CD4-positive, alpha-beta T cell treated with Interleukin-6 for 4 hours (primary cell): ENCODE measurements at regions not wholly inside any gene's neighbourhood (a gene's known extent, or its start where the extent isn't known, plus 50 kb on each side); places are given as distances from the start of the nearest gene placed in this dataset.

Experiments
- DNase-seq: peaks from one replicate; pipeline ENCODE4 v3.0.0-alpha.2; 2020; ENCODE audit warnings: mixed read lengths

DNA sequence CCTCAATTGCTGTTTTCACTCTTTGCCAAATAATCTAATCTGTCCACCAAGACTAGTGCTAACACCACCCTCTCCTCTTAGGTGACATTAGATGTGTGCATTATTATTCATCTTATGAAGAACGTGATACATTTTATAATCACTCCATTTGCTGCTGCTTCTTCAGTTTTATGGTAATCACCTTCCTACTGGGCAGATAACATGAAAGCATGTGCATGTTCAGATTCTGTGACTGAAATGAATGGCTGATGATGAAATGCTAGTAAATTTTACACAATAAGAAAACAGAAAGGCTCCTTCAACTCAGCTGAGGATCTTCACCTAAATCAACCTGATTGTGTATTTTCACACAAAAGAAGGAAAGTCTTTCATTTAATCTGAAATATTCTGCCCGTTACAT, 577.6 kb downstream of the CSNK1G3 start:
- no peak for DNase-seq

DNA sequence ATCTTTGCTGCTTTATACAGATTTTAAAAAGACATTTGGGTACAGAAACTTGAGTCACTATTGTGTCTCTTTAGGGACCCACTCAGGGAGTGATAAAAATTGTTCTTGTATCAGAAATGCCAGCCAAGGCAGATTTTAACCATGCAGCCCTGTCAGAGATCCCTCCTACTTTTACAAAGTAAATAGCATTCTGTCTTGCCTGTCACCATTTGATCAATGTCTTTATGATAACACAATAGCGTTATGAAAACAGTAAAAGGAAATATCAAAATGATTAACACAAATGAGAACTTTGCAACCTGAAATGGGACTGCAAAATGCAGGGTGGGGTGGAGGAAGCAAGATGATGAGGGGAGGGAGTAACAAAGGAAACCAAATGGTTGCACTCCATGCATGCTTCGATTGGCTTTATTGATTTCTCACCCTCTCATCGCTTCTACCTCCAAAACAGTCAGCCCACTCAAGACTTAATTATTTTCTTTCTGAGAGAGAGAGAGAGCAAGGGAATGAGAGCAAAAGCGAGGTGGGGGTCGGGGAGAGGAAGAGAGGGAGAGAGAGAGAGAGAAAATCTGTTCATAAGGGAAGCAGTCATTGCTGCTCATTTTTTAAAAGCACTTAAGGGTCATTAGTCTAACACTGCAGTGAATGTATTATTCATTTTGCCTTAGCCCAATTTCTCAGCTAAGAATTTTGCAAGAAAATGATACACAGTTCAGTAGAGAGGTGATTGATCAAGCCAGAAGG, 576.5 kb downstream of the CSNK1G3 start:
- DNase-seq: no peak

DNA sequence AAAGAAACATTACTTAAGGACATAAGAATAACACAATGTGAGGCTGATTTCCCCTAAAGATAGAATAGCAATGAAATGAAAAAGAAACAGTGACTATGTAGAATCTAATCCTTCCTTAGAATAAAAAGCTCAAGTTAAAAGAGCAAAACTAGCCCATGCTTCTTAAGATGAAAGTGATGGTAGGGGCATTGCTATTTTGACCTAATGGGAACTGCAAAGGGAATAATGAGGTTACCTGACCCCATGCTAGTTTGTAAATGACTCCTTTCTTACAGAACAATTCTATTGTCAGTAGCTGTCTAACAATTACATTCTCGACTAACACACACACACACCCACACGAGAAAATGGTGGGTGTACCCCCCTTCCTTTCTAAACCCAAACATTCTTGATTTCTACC, 575.8 kb downstream of the CSNK1G3 start:
- DNase-seq: no peak

DNA sequence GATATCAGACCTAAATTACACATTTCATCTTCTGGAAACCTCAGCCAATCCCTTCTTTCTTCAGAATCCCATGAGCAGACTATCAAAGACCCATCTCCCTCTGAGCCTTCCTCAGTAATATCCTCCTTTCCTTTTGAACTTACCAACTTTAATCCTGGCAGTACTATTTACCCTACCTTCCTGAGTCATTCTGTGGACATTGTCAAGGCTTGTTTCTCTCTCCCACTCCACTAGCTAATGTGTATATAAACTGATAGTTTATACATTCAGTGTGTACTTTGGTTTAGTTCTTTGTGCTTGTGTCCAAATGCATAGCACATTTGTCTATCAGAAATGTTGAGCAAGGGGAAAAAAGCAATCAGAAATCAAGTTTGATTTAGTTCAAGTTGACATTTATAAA, 568.3 kb downstream of the CSNK1G3 start:
- DNase-seq: no peak

DNA sequence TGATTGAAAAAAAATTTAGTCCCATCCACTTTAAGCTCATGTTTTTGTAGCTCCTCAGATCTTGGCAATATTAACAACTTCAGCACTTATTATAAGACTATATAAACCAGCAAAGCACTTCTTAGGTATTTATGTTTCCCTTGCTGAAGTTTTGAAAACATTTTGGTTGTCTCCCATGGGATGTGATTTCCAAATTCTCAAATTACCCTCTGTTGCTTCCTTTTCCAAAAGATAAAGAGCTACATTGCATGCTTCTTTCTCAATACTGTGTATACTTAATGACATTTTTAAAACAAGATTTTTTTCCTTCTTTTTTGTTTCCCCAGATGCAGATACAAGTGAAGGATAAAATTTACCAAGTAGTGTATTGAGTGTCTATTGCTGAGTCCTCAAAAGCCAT, 567.1 kb downstream of the CSNK1G3 start:
- no peak for DNase-seq

DNA sequence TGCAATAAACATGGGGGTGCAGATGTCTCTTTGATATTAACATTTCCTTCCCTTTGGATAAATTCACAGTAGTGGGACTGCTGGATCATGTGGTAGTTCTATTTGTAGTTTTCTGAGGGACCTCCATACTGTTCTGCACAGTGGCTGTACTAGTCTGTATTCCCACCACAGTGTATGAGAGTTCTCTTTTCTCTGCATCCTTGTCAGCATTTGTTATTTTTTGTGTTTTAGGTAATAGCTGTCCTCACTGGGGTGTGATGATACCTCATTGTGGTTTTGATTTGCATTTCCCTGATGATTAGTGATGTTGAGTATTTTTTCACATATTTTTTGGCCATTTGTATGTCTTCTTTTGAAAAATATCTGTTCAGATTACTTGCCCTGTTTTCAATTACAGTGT, 562.5 kb downstream of the CSNK1G3 start:
- DNase-seq: no peak

DNA sequence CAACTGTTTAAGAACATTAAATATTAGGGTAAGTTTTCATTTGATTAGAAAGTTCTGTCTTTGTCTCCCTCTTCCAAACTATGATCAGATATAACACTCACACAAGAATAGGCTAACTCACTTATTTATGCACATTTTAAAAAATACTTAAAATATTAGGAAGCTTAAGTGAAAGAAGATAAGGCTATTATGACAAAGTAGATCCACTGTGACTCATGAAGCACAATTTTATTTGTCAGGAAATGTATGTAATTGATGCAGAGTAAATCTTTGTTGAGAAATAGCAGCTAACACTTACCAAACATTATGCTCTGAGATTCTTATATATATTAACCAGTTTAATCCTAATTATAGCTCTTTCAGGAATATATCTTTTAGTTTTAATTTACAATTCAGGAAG, 560.6 kb downstream of the CSNK1G3 start:
- DNase-seq: no peak

DNA sequence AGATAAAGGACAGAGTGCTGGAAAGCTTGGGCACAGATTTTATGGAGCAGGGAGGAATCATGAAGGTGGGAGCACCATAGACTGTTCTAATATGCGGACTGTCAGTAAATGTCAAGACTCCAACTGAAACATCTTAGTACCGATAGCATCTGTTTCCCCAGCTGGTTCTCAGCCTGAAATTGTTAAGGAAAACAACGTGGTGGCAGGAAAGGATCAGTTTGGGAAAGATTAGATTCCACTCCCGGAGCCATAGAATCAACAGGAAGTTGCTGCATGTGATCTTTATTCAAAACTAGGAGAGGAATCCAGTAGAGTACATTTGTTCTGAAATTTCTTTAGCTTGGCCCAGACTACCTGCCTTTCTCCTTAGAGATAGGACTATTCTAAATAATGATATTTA, 559.1 kb downstream of the CSNK1G3 start:
- DNase-seq: no peak

DNA sequence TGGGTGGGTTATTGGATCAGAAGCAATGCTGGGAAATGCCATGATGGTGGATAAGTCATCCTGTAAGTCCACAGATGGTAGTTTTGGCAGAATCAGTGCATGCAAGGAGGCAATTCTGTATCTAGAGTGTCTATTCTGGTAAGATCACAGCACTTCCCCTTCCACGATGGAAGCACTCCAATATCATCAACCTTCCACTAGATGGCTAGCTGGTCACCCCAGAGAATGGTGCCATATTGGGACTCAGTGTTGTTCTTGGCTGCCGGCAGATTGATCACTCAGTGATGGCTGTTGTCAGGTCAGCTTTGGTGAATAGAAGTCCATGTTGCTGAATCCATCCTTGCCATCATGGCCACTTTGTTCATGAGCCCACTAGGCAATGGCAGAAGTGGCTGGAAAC, 553.5 kb downstream of the CSNK1G3 start:
- no peak for DNase-seq

DNA sequence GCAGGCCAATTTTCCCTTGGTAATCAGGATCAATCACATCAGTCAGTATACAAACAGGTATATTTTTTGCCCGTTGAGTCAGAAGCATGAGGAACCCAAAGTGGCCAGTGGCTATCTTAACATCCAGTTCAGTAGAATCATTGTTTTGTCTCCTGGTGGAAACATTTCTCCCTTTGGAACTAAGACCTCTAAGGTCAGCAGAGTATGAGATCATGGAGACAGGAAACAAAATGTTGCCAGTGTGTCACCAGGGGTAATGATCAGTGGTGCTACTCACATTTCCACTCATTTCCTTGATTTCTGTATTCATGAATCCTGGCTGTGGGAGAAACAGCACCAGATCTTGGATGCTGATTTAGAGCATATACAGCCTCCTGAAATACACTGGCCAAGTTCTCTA, 553.0 kb downstream of the CSNK1G3 start:
- no peak for DNase-seq

DNA sequence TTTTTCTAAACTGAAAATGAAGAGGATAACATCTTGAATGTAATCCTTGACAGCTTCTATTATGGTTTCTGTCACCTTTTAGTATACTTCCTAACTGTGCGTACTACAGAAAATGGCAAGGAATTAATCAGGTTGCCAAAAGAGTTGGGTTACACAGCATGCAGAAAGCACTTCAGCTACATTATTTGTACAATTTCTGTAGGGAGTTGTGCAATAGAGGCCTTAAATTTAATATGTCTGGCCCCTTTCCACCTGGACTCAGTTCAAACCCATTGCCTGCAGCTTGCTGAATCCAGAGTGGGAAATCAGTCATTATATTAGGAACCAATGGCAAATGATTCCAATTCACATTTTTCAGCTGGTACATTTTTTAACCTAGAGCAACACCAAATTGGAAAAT, 549.7 kb downstream of the CSNK1G3 start:
- DNase-seq: no peak

DNA sequence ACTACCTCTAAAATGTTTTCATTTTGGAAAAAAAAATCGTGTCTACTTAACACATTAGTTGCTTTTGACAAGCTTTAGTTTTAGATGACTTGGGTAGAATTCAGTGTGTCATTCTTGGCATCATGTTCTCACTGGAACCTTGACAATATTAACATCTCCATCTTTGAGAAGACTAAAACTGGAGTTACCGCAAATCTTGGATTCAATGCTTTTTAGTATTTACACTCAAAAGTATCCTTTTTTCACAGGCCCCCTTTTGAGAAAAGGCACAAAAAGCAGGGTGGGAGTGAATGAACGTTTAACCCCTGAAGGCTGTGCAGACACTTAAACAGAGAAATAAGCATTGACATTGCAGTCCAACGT, 549.1 kb downstream of the CSNK1G3 start:
- no peak for DNase-seq

DNA sequence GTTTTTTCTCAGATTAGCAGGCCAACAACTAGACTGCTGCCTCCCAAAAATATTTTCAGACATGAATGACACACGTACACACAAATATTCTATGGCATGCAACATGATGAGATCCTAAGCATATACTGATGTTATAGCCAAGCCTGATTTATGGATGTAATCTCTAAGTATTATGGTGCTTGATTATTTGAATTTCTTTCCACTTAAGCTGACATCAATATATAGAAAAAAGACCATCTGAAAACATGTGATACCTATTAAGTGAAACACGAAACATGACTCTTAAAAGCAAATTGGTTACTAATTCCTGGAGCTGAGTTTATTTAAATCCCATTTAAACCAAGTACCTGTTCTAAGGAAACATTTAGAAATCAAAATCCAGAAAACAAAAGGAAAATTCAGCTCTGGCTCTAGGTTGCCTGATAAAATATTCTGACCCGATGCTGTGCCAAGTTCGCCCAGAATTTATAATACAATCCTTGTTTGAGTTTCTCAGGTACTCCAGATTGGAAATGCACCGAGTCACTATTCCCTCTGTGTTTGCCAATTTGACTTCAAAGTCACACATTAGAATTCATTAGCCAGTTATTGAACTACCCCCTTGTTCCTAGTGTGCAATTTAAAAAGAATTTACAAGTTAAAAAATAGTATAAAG, 548.6 kb downstream of the CSNK1G3 start:
- DNase-seq: no peak

DNA sequence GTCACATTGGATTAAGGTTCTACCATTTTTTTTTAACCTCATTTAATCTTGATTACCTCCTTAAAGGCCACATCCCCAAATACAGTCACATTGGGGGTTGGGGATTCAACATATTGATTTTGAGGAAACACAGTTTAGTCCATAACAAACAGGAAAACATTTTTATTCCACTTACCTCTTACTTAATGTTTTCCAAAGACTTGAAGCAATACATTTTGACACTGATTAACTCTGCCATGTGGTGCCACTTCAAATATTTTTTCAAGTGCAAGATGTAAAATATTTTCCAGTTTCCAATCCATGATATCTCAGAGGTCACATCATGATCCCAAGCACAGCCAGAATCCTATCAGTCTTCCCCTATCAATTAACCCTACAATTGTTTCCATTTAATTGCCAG, 548.0 kb downstream of the CSNK1G3 start:
- no peak for DNase-seq

DNA sequence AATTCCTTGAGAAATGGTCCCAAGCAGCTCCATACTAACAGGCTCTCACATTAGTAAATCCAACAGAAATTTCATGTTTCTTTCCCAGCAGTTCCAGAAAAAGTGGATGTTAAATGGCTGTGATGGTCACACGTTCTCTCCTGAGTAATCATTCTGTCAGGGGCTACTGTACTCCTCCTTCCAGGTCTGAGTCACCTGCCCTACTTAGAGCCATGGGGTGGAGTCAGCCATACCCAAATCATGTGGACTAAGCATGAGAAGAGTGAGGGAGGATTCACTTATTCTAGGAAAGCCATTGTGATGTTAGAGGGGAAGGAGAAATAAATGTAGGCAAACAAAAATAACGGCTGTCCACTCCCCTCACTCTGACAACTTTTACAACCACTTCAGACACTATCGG, 547.2 kb downstream of the CSNK1G3 start:
- DNase-seq: no peak

DNA sequence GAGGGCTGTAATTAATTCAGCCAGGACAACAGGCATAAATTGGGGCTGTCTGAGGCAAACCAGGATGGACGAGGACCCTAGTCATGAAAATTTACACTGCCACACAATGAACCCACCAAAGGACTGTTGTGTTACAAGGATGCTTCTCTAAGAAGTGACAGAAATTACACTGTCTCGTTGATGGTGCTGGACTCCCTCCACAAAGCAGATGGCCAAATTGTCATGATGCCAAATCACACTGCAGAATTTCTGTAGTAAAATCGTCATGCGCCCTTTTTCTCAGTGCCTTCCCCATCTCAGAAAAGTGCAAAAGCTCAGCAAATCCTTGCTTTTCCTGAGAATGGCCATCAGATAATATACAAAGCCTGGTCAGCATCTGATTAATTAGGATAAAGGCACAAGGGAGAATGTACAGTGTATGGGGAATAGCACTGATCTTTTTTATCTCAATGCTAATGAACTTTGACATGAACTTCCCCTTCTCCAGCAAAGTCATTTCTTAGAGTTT, 545.8 kb downstream of the CSNK1G3 start:
- DNase-seq: no peak

DNA sequence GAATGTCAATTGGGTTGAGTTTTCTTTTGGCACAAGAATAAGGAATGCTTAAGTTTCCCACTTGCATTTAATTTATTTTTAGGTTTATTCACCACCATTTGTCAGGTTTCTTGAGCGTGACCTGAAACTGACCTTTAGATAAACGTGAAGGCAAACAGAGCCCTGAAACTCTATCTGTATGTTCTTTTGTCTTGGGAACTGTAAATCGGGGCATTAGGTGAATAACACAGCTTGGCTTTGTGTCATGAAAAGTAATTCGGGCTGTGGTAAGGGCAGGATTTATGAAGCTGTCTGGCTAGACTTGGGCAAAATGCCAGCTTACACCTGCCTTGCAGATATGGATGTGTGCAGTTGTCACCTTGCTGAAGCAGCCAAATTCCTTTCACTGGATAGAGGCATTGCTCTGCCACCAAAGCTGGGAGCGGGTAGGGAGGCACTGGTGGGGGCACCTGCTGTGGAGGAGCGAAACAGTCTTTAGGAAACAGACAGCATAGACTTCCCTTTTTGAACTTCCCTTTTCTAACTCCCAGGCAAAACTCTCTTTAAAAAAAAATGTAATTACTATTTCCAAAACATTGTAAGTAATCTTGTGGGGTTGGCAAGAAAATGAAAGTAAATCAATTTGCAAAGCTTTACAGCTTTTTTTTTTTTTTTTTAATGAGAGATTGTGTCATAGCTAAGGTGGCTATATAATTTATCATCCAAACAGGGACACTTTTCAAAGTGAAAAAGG, 545.2 kb downstream of the CSNK1G3 start:
- DNase-seq: no peak

DNA sequence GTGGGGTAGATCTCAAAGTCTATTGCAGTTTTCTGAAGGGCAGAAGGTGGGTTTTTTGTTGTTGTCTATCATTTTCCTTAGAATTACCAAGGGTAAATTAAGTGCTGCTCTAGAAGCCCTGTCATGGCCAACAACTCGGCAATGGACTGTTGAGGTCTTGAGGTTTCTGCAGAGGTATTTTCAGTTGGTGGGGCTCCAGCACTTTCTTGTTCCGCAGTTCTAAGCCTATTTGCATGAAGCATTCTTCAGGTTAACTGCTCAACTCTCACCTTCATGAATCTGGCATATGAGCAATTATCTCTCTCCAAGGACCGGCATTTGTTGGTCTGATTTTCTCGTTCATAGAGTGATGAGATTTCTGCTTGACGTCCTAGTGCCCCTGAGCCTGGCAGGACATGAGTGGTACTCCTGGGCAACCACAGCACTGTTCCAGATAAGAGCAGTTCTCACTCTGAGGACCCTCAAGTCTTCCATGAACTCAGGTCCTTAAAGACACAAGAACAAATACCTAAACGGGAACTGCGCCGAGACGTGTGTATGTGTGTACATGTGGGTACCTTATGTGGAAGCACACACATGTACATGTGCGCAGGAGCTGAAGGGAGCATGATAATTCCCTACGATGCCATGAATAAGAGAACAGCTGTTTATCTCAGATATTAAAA, 544.5 kb downstream of the CSNK1G3 start:
- DNase-seq: no peak

DNA sequence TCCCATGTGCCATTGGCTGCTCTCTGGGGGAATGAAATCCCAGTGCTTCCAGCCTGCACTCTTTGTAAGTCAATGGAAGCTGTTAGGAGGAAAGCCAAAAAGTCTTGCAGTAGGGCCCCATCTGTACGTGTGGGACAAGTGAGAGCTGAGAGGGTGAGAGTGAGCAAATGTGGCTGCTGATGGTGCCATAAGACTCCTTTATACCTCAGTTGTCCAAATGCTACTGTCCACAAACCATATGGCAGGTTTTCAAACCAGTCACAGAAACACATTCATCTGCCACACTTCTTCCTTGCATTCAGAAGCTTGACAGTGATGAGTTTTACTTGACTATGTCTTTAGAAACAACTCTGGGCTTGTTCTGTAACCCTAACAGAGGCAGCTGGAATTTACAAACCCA, 543.8 kb downstream of the CSNK1G3 start:
- DNase-seq: no peak

DNA sequence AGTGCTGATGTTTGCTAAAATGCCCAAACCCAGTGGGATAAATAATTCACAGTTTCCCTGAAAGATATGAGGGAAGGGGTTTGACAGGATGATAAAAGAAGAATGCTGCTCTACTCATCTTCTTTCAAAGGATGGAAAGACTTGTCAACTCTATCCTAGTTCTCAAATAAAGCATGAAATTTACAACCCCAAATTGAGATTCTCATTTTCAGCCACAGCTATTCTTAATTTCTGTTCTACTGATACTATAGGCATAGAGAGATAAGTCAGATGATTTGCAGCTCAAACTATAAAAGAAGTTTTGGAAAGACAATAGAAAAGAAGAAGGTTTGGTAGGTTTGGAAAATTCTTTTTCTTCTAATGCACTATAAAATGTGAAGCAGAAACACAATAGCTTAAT, 542.6 kb downstream of the CSNK1G3 start:
- no peak for DNase-seq

DNA sequence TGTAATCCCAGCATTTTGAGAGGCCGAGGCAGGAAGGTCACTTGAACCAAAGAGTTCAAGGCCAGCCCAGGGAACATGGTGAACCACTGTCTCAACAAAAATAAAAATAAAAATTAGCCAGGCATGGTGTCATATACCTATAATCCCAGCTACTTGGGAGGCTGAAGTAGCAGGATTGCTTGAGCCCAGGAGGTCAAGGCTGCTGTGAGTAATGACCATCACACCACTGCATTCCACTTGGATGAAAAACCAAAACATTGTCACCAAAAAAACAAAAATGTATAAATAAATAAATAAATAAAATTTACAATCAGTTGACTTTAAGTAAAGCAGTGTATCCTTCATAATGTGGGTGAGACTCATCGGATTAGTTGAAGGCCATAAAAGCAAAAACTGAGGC, 541.4 kb downstream of the CSNK1G3 start:
- DNase-seq: no peak

DNA sequence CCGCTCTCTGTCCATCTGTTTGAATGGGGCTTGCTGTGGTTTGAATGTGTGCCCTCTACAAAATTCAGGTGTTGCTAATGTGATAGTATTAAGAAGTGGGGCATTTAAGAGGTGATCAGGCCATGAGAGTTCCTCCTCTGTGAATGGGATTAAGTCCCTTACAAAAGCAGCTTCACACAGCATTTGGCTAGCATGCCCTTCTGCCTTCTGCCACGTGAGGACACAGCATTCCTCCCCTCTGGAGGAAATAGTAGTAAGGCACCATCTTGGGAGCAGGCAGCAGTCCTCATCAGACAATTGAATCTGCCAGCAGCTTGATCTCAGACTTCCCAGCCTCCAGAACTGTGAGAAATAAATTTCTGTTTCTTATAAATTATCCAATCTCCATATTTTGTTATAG, 540.2 kb downstream of the CSNK1G3 start:
- DNase-seq: no peak

DNA sequence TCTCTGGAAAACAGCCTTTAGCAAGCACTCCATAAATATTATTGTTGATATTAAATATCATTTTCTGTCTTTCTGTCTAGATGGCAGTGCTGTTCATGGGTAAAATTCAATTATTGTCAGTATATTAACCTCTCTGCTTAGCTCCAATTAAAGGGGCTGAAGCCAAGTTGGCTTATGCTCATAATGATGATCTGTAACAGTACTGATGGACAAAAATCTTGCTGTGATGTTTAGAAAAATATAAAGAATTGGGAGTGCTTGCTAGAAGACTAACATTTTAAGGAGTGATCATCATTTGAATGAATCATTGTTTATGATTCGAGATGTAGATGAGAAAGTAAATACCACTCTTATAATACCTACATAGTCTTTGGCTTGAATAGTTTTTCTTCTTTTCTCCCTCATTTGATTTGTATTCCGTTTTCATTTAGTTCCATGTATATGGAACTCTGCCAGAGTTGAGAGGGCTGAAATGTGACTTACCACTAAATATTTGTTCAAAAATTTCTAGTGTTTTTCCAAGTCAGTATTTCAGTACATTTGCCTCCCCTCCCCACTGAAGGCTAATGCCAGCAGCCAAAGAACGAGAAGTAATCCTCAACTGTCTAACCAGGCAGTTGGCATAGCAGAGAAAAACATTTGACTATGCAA, 538.3 kb downstream of the CSNK1G3 start:
- no peak for DNase-seq
